ENCODE measurements at regions not wholly inside any gene's neighbourhood (a gene's known extent, or its start where the extent isn't known, plus 50 kb on each side); places are given as distances from the start of the nearest gene placed in this dataset.
A peak's percentile ranks its signal among the peaks of the same experiment; 100 is the strongest.

DNA sequence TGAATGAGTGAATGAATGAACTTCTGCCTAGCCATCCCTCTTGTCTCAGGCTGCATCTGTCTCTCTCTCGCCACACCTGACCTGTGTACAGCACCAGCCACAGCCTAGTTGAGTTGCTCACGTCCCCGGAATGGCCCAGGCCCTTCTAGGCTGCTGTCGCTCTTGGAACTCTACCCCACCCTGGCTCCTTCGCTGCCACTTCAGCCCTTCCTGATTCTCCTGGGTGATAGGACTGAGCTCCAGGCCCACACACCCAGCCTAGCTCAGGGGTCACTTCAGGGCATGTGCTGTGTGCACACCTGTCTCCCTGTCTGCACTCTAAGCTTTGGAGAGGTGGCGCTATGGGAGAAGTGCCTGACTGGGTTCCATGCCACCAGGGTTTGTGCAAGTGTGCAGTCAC lies 236.6 kb downstream of the GLI2 start:
- no peak for TF ChIP-seq GATA1 (IDR thresholded peaks at IDR 0.05; ENCODE audit: low read depth, low read length)
- no peak for DNase-seq

DNA sequence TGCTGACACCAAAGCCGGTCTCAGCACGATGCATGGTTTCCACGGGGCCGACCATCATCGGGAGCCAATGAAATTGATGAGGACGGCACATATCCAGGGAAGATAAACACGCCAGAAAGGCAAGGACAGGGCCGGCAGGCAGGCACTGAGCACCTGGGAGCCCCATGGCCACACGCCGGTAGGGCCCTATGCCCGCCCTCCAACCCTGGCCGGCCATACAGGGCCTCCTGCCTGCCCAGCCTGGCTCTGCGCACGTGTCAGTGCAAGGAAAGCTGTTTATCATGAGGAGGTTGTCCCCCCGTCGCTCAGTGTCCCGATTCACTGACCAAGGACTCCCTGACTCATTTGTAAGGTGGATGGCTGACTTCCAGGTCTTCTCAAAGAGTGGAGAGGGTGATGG lies 237.5 kb downstream of the GLI2 start:
- no peak for TF ChIP-seq POLR2A (IDR thresholded peaks at IDR 0.05; ENCODE audit: low read length)
- DNase-seq: no peak

DNA sequence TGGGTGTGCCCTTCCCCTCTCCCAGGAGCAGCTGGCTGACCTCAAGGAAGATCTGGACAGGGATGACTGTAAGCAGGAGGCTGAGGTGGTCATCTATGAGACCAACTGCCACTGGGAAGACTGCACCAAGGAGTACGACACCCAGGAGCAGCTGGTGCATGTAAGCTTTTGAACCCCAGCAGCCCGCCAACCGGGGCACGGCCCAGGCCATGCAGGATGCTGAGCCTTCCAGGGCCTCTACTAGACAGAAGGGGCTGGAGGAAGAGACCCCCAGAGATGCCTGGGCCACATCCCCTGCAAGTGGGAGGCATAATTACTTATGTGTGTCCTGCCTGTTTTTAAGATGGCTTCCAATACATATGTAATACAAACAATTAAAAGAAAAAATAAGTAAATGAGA lies 239.3 kb downstream of the GLI2 start:
- TF ChIP-seq GATA1 (IDR thresholded peaks at IDR 0.05; ENCODE audit: low read depth, low read length) (no peak), POLR2A (IDR thresholded peaks at IDR 0.05; ENCODE audit: low read length) (no peak)
- no peak for DNase-seq

DNA sequence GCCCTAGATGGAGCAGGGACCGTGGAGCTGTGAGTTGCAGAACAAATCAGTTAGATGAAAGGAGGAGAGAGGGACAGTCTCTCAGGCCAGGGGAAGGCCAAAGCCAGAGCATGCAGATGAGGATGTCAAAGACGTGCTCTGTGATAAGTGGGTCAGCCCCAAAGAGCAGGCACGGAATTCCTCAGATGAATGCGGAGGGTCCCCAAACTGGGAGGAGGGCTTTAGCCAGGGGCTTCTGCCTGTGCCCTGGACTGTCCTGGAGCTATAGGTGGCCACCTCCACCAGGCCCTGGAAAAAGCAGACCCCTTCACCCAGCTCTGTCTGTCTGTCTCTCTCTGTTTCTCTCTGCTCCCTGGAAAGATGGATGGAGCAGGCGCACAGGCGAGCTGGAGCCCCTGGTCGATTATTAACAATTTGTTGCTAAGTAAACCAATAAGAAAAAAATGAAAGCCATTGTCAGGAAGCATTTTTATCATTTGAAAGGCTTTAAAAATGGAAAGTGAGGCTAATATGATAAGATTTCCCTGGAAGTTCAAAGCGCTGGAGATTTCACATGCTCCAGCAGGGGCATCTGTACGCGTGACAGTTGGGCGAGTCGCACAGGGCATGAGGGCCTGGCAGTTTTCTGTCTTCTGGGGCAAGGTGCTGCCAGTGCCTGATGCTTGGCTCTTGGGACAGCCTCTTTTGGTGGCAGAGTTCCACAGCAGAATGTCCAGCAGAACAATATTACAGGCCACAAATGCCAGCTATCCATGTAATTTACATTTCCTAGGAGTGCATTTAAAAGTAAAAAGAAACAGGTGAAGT lies 241.0 kb downstream of the GLI2 start:
- no peak for DNase-seq
- TF ChIP-seq POLR2A (IDR thresholded peaks at IDR 0.05; ENCODE audit: low read length): no peak
- TF ChIP-seq GATA1 (IDR thresholded peaks at IDR 0.05; ENCODE audit: low read depth, low read length): no peak

DNA sequence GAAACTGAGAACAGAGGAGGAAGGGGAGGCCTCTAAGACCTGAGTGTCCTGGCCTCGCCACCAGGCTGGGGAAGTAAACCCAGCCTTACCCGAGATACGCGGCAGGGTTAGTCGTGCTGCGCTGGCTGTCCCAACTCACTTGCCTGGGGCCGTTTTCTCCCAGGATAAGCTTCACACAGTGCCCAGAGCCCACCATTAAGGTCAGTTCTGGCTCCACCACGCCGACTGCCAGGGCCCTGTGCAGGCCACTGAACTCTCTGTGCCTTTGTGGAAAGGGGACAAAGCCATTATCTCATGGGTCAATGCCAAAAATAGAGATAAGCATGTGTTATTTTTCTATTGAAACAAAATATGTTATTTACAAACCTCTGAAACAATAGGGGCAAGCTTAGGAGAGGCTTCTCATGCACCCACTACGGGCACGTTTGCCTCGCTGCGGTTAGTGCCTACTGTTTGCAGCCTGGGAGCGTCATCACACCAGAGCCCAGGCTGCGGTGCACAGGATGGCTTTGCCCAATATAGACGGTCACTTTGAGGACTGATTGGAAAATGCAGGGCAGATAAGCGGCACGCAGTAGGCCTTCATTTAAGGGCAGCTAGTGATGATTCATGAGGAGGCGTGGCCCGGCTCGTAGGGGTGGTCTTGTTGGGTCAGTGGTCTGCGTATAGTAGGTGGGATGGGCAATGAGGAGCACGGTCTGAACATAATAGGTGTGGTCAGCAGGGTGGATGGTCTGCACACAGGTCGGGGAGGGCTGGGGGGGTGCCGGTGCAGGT lies 242.1 kb downstream of the GLI2 start:
- TF ChIP-seq POLR2A (IDR thresholded peaks at IDR 0.05; ENCODE audit: low read length) (no peak), GATA1 (IDR thresholded peaks at IDR 0.05; ENCODE audit: low read depth, low read length) (no peak)

DNA sequence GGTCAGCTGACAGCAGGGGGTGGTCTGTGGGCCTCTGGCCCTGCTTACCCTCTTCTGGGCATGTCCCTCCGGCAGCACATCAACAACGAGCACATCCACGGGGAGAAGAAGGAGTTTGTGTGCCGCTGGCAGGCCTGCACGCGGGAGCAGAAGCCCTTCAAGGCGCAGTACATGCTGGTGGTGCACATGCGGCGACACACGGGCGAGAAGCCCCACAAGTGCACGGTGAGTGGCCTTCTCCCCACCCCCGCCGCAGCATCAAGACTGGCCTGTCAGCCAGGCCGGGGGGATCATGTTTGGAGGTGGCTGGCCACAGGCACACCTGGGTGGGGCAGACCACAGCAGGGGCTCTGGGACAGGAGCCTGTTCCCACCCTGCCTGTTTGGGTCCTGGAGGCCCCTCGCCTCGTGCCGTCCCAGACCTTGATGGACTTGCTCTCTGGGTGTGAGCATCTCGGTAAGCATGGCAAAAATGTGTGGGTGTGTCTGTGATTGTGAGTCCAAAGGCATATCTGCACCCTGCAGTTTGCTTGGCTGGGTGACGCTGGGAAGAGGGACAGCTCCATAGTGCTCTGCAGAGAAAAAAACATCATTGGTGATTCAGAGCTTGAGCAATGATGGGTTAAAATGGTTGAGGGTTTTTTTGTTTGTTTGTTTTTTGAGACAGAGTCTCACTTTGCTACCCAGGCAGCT lies 242.8 kb downstream of the GLI2 start:
- TF ChIP-seq POLR2A (IDR thresholded peaks at IDR 0.05; ENCODE audit: low read length) (no peak), GATA1 (IDR thresholded peaks at IDR 0.05; ENCODE audit: low read depth, low read length) (no peak)
- DNase-seq: peak in 1 of 2 experiments; percentile 21

More for the DNA sequence above, 242.1 kb downstream of the GLI2 start:
- DNase-seq: peak in 1 of 2 experiments; percentile 39

DNA sequence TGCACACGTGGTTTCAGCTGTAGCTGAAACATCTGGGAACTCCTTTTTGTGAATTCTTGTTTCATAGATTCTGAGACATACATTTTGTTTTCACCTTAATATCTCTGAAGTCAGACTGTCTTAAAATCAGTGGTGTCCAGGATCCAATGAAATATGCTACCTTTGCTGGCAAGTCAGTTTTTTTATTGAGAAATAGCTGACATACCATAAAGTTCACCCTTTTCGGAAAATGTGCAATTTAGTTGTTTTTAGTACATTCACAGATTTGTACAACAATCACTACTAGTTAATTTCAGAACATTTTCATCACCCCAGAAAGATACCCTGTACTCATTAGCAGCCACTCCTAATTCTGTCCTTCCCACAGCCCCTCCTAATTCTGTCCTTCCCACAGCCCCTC lies 243.7 kb downstream of the GLI2 start:
- no peak for DNase-seq
- TF ChIP-seq GATA1 (IDR thresholded peaks at IDR 0.05; ENCODE audit: low read depth, low read length) (no peak), POLR2A (IDR thresholded peaks at IDR 0.05; ENCODE audit: low read length) (no peak)

DNA sequence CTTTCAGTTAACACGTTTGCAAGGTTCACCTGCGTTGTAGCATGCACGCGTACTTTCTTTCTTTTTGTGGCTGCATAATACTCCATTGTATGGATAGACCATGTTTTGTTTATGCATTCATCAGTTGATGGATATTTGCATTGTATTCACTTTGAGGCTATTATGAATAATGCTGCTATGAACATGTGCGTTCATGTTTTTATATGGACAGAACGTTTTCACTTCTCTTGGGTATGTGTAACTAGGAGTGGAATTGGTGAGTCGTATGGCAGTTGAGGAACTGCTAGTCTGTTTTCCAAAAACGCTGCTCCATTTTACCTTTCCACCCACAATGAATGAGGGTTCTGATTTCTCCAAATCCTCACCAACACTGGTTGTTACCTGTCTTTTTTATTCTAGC lies 244.3 kb downstream of the GLI2 start:
- no peak for TF ChIP-seq GATA1 (IDR thresholded peaks at IDR 0.05; ENCODE audit: low read depth, low read length)
- TF ChIP-seq POLR2A (IDR thresholded peaks at IDR 0.05; ENCODE audit: low read length): no peak
- DNase-seq: no peak

DNA sequence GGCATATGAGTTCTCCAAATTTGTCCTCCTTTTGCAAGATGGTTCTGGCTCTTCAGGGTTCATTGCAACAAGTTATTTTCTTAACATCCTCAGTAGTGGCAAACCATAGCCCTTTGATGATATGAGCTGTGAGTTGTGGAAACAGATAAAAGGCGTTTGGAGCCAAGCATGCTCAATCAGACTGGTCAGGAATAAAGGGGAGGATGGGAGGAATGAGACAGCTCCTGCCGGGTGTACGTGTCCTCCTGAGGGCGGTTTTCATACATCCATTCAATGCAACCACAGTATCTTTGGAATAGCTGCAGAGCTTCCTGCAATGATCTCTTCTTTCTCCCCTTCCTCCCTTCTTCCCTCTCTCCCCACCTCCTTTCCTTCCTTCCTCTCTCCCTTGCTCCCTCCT lies 245.8 kb downstream of the GLI2 start:
- TF ChIP-seq GATA1 (IDR thresholded peaks at IDR 0.05; ENCODE audit: low read depth, low read length) (no peak), POLR2A (IDR thresholded peaks at IDR 0.05; ENCODE audit: low read length) (no peak)
- no peak for DNase-seq

DNA sequence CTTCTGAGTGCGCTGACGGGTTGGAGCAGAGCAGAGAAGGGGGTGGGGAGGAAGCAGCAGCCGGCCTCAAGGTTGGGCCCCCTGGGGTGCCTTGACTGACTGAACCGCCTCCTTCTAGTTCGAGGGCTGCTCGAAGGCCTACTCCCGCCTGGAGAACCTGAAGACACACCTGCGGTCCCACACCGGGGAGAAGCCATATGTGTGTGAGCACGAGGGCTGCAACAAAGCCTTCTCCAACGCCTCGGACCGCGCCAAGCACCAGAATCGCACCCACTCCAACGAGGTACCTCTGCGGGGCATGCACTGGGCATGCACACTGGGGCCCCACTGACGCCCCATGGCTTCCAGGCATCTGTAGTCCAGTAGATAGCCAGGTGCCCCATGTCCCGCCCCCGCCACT lies 246.9 kb downstream of the GLI2 start:
- DNase-seq: no peak
- no peak for TF ChIP-seq GATA1 (IDR thresholded peaks at IDR 0.05; ENCODE audit: low read depth, low read length)
- no peak for TF ChIP-seq POLR2A (IDR thresholded peaks at IDR 0.05; ENCODE audit: low read length)

DNA sequence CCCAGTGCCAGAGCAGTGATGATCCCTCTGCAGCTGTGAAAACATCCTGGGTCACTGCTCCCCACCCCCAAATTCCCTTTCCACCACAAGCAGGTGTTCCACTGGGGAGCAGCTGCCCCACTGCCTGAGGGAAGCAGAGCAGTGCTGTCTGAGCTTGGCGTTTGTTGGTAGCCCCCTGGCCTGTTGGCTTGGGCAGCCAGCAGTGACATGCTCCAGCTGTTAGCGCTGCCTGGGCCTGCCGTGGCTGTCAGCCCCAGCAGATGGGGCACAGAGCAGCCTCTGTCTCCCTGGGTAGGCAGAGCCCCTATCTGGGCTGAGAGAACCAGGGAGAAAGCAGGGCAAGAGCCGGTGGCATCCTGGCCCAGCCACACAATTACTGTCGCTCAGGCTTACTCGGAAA lies 247.7 kb downstream of the GLI2 start:
- TF ChIP-seq POLR2A (IDR thresholded peaks at IDR 0.05; ENCODE audit: low read length) (no peak), GATA1 (IDR thresholded peaks at IDR 0.05; ENCODE audit: low read depth, low read length) (no peak)

DNA sequence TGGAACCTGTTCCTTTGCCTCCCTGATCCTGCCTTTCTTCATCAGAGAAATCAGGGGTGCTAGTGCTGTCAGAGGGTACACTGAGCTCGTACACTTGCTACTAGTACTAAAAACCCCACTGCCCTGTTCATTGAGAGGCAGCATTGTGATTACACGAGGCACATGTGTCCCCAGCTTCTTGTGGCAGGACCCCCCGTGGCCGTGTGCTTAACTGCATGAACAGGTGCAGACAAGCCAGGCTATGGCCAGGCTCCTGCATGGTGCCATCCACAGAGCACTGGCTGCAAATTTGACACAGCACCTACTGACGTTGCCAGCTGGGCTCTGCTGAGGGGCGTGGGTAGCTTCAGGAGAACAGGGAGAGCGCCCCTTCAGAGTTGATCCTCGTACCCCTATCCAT lies 248.4 kb downstream of the GLI2 start:
- TF ChIP-seq POLR2A (IDR thresholded peaks at IDR 0.05; ENCODE audit: low read length) (no peak), GATA1 (IDR thresholded peaks at IDR 0.05; ENCODE audit: low read depth, low read length) (no peak)
- no peak for DNase-seq

More for the DNA sequence above, 247.7 kb downstream of the GLI2 start:
- DNase-seq: no peak

DNA sequence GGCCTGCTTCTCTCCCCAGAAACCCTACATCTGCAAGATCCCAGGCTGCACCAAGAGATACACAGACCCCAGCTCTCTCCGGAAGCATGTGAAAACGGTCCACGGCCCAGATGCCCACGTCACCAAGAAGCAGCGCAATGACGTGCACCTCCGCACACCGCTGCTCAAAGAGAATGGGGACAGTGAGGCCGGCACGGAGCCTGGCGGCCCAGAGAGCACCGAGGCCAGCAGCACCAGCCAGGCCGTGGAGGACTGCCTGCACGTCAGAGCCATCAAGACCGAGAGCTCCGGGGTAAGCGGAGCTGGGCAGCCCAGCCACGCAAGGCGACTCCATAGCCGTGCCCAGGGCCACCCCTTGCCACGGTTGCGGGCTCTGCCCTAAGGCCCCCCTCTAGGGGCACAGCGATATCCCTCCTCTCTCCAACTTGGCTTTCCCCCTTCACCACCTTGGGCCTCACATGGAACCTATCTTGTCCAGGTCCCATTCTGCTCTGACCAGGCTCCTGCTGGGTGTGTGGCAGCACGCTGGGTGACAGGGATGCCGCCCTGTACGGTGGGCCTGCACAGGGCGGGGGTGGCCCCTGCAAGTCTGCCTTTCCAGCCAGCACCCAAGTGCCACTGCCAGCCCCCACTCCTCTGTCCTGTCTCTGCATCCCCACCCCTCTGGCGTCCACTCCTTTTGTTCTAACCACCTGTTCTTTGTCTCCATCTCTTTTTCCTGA lies 248.9 kb downstream of the GLI2 start:
- no peak for DNase-seq
- no peak for TF ChIP-seq GATA1 (IDR thresholded peaks at IDR 0.05; ENCODE audit: low read depth, low read length)
- no peak for TF ChIP-seq POLR2A (IDR thresholded peaks at IDR 0.05; ENCODE audit: low read length)

Measured in erythroblast (primary cell).